Body of pancreas (tissue), 4 donors: ENCODE measurements at regions not wholly inside any gene's neighbourhood (a gene's known extent, or its start where the extent isn't known, plus 50 kb on each side); places are given as distances from the start of the nearest gene placed in this dataset.
A peak's percentile ranks its signal among the peaks of the same experiment; 100 is the strongest.

Experiments
- ATAC-seq: fragments of 150-250 bp; one replicate; pipeline ENCODE4 v1.9.1; 2016
- DNase-seq, 4 donors: peaks; one replicate each; pipeline ENCODE4 v3.0.0-alpha.2; 2019
- H3K27ac ChIP-seq, 4 donors: fragments of 200-600 bp; sonication (generic); 1 replicate in 3 of 4; 2 replicates in 1 of 4; pipeline versions ENCODE4 v1.5.1 to v1.6.1; 2016 to 2019; ENCODE audit warnings: mild to moderate bottlenecking in 1 of 4, mixed read lengths in 1 of 4, moderate library complexity in 1 of 4
- H3K27me3 ChIP-seq, 2 donors: fragments of 200-600 bp; sonication (generic); one replicate each; pipeline ENCODE4 v1.6.0; 2016; ENCODE audit warnings: mild to moderate bottlenecking in 1 of 2
- H3K36me3 ChIP-seq, 2 donors: fragments of 200-600 bp; sonication (generic); replicated peaks in 1 of 2; 2 replicates each; pipeline ENCODE4 v1.5.1; 2016; ENCODE audit warnings: low read depth in 2 of 2; ENCODE audit not compliant: insufficient read depth in 1 of 2
- H3K4me1 ChIP-seq: fragments of 200-600 bp; sonication (generic); one replicate; pipeline ENCODE4 v1.6.0; 2016
- H3K4me3 ChIP-seq, 2 donors: fragments of 200-600 bp; sonication (generic); 1 replicate in 1 of 2; 2 replicates in 1 of 2; pipeline ENCODE4 v1.5.1; 2016 to 2019
- H3K9me3 ChIP-seq, 3 donors: fragments of 200-600 bp; sonication (generic); 1 replicate in 2 of 3; 2 replicates in 1 of 3; pipeline ENCODE4 v1.5.1; 2016
- POLR2A ChIP-seq, 3 donors: fragments of 450-650 bp; IDR thresholded peaks; one replicate each; pipeline ENCODE4 v1.6.1; 2016; ENCODE audit warnings: antibody characterized with exemption in 3 of 3, mild to moderate bottlenecking in 2 of 3
- WGBS, 2 donors: methylation state at CpG; one replicate each; pipeline ENCODE4 v1.1.5; 2017; 5-methylcytosine and 5-hydroxymethylcytosine counted together
- intact Hi-C: fragments of 100-400 bp; cut with DNase I; formaldehyde crosslinking; loops from one replicate; pipeline ENCODE4 v1.15.1; 2023
- TF ChIP-seq, protein P1 (sequence below), 7 experiments: fragments of 450-650 bp in 4 of 7; fragments of 200-600 bp in 3 of 7; sonication (generic) in 3 of 7; IDR thresholded peaks; one replicate each; pipeline ENCODE4 v1.5.1; 2016 to 2019; ENCODE audit warnings: antibody characterized with exemption in 7 of 7

DNA sequence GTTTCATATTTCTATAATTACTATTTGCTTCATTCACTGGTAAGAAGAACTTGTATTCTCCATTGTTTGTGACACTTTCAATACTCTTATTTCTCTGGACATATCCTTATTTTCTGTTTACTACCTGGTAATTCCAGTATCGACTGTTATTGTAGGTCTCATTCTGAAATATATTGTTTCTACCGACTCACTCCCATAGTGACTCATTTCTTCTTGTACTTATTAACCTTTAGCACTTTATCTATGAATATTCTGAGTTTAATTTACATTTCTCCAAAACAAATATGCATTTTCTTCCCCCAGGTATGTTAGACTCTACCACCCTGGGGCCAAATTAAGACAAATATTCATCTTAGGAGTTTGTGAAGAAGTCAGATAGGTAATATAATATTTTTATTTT is 164.5 kb upstream of the BTBD3 start:
- no peaks in the 10 kb centered on the region for H3K9me3 ChIP-seq
- intact Hi-C loops = no loop called here
- ATAC-seq = no peak

DNA sequence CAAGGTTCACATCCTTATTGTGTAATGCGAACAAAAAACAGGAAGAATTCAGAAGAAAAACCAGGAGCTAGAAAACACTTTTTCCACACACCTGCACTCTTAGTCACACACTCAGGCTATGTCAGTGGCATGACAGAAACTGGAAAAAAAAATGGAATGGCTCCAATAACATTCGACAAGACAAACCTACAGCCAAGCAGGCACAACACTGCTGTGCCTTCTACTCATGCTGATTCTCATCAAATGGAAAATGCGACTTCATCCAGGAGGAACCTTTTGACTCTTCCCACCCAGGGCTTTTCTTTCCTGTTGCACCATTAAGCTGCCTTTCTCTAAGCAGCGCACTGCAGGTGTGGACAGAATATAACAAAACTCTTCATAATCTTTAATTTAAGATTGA is 163.2 kb upstream of the BTBD3 start:
- Histone ChIP-seq H3K36me3 (no peaks in the 10 kb centered on the region), H3K27me3 (no peaks in the 10 kb centered on the region), H3K4me3 (no peak overlapping the region), H3K9me3 (no peaks in the 10 kb centered on the region), H3K4me1 (peaks cover 12% of the 10 kb centered on the region), H3K27ac (no peak overlapping the region)
- intact Hi-C loops = no loop called here
- TF ChIP-seq, protein P1, sequence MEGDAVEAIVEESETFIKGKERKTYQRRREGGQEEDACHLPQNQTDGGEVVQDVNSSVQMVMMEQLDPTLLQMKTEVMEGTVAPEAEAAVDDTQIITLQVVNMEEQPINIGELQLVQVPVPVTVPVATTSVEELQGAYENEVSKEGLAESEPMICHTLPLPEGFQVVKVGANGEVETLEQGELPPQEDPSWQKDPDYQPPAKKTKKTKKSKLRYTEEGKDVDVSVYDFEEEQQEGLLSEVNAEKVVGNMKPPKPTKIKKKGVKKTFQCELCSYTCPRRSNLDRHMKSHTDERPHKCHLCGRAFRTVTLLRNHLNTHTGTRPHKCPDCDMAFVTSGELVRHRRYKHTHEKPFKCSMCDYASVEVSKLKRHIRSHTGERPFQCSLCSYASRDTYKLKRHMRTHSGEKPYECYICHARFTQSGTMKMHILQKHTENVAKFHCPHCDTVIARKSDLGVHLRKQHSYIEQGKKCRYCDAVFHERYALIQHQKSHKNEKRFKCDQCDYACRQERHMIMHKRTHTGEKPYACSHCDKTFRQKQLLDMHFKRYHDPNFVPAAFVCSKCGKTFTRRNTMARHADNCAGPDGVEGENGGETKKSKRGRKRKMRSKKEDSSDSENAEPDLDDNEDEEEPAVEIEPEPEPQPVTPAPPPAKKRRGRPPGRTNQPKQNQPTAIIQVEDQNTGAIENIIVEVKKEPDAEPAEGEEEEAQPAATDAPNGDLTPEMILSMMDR (IDR thresholded peaks at IDR 0.05) = no peak
- no peak for TF ChIP-seq POLR2A (IDR thresholded peaks at IDR 0.05)
- 38 to 42% methylated on average over 4 of the region's 4 CpGs for WGBS, 2 donors
- ATAC-seq = peak; percentile 53
- peak in 3 of 4 donors; percentile 3 to 18 (median 16) for DNase-seq

More for the DNA sequence above, 164.5 kb upstream of the BTBD3 start:
- Histone ChIP-seq H3K4me3 (no peak overlapping the region), H3K27me3 (no peaks in the 10 kb centered on the region), H3K4me1 (peaks cover 12% of the 10 kb centered on the region), H3K36me3 (no peaks in the 10 kb centered on the region), H3K27ac (peak overlapping the region in 1 of 4 donors; percentile 39)
- TF ChIP-seq, protein P1 (IDR thresholded peaks at IDR 0.05) = no peak
- TF ChIP-seq POLR2A (IDR thresholded peaks at IDR 0.05) = no peak
- WGBS, 2 donors = 27 to 30% methylated on average over 2 of the region's 2 CpGs
- no peak for DNase-seq

DNA sequence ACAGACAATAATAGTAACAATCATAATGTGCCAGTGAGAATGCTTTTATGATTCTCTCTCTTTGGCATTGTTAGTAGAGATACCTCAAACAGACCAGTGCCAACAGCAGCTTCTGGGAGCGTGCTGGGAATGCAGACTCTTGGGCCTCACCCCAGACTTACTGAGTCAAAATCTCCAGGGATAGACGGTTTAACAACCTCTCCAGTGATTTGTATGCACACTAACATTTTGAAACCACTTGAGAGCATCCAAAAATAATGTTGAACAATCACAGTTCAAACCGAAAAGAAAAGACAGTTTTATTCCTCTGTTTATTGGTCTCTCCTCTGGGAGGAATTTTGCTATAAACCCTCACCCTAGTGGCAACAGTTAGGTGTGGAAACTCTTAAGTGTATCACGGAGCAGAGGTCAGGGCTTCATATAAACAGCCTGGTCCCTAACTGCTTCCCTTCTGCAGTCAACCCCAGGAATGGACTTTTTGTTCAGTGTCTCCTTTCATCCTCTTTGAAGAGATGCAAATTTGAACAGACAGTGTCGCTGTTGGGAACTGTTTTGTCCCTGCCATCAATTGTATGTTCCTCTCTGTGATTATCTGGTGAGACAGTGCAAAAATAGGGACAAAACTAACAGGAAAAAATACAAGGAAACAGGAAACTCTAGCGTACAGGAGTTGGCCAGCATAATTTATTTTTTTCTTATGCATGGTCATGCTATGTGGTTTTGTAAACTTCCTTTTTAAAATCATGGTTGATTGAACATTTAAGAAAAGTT is 162.4 kb upstream of the BTBD3 start:
- Histone ChIP-seq H3K4me3 (no peak overlapping the region), H3K27me3 (no peaks in the 10 kb centered on the region), H3K4me1 (peaks cover 12% of the 10 kb centered on the region), H3K9me3 (no peaks in the 10 kb centered on the region), H3K27ac (no peak overlapping the region), H3K36me3 (no peaks in the 10 kb centered on the region)
- intact Hi-C loops = no loop called here
- TF ChIP-seq, protein P1 (IDR thresholded peaks at IDR 0.05) = no peak
- no peak for TF ChIP-seq POLR2A (IDR thresholded peaks at IDR 0.05)
- ATAC-seq (no peak), DNase-seq (no peak)
- 61 to 70% methylated on average over 6 of the region's 6 CpGs for WGBS, 2 donors

DNA sequence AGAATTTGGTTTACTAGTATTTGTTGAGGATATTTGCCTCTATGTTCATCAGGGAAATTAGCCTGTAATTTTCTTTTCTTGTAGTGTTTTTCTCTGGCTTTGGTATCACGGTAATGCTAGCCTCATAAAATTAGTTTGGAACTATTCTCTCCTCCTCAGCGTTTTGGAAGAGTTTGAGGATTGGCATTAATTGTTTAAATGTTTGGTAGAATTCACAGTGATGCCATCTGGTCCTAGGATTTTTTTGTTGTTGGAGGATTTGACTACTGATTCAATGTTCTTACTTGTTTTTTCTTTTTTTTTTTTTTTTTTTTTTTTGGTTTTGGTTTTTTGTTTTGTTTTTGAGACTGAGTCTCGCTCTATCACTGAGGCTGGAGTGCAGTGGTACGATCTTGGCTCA is 156.2 kb upstream of the BTBD3 start:
- Histone ChIP-seq H3K27me3 (no peaks in the 10 kb centered on the region), H3K9me3 (no peaks in the 10 kb centered on the region), H3K36me3 (no peaks in the 10 kb centered on the region), H3K4me3 (no peak overlapping the region), H3K4me1 (no peaks in the 10 kb centered on the region), H3K27ac (no peak overlapping the region)
- intact Hi-C loops = no loop called here
- DNase-seq = no peak
- no peak for TF ChIP-seq POLR2A (IDR thresholded peaks at IDR 0.05)
- TF ChIP-seq, protein P1 (IDR thresholded peaks at IDR 0.05) = no peak
- WGBS, 2 donors = 74 to 83% methylated on average over 4 of the region's 4 CpGs
- no peak for ATAC-seq

DNA sequence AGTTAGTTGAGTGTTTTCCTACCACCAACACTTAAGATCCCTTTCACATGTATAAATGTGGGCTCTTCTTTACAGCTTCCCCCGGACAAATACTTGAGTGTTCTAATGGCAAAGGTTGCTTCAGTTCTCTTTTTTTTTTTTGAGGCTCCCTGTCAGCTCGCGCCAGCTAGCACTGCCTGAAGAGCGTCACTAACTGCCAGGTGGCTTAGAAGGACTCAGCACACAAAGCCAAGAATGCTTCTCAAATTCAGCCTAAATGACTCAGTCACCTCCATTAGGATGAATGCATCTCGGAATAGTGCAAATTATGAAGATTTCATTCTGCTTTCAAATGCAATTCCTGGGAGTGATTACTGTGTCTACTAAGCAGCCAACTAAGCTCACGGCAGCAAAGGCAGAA is 150.7 kb upstream of the BTBD3 start:
- TF ChIP-seq POLR2A (IDR thresholded peaks at IDR 0.05) = no peak
- TF ChIP-seq, protein P1 (IDR thresholded peaks at IDR 0.05) = no peak
- H3K27ac ChIP-seq = no peak overlapping the region
- H3K9me3 ChIP-seq = no peaks in the 10 kb centered on the region
- 77 to 78% methylated on average over 6 of the region's 6 CpGs for WGBS, 2 donors
- DNase-seq (no peak), ATAC-seq (no peak)
- H3K27me3 ChIP-seq = no peaks in the 10 kb centered on the region
- intact Hi-C loops = no loop called here
- H3K4me3 ChIP-seq = no peak overlapping the region
- H3K4me1 ChIP-seq = no peaks in the 10 kb centered on the region
- no peaks in the 10 kb centered on the region for H3K36me3 ChIP-seq
